Activated T-helper 1 cell treated with anti-CD3 and anti-CD28 coated beads, Interleukin-12 subunit alpha, Interleukin-12 subunit beta, Interleukin-2, Interleukin-4 antibody, amounts not matched to agents 30 ng/mL and 10 ng/mL and 1 ng/mL, durations not matched to agents 14 hours and 24 hours and 36 hours (primary cell): ENCODE measurements at regions not wholly inside any gene's neighbourhood (a gene's known extent, or its start where the extent isn't known, plus 50 kb on each side); places are given as distances from the start of the nearest gene placed in this dataset.
"Not testable (repeated sequence)": the region's sequence is repeated elsewhere in the genome, so short reads cannot be mapped to it uniquely, and the experiment has no call there.

Experiments
- DNase-seq: peaks from one replicate; pipeline ENCODE4 v3.0.0; 2021; ENCODE audit warnings: low spot score
- H3K27ac Mint-ChIP-seq: one replicate; pipeline ENCODE4 v1.8.0; 2021; ENCODE audit warnings: mild to moderate bottlenecking, mixed read lengths
- H3K27me3 Mint-ChIP-seq: one replicate; pipeline ENCODE4 v1.8.0; 2022; ENCODE audit warnings: mild to moderate bottlenecking, moderate library complexity, mixed read lengths; ENCODE audit not compliant: insufficient read depth
- H3K36me3 Mint-ChIP-seq: one replicate; pipeline ENCODE4 v1.8.0; 2021; ENCODE audit warnings: low read depth, mixed read lengths
- H3K4me1 Mint-ChIP-seq: one replicate; pipeline ENCODE4 v1.8.0; 2021; ENCODE audit warnings: low read depth, mixed read lengths
- H3K4me3 Mint-ChIP-seq: one replicate; pipeline ENCODE4 v1.8.0; 2021; ENCODE audit warnings: mild to moderate bottlenecking, moderate library complexity, mixed read lengths
- H3K9me3 Mint-ChIP-seq: one replicate; pipeline ENCODE4 v1.8.0; 2021; ENCODE audit warnings: mixed read lengths
- intact Hi-C: fragments of 100-400 bp; cut with micrococcal nuclease; formaldehyde crosslinking; loops from one replicate; pipeline ENCODE4 v1.15.1; 2024

DNA sequence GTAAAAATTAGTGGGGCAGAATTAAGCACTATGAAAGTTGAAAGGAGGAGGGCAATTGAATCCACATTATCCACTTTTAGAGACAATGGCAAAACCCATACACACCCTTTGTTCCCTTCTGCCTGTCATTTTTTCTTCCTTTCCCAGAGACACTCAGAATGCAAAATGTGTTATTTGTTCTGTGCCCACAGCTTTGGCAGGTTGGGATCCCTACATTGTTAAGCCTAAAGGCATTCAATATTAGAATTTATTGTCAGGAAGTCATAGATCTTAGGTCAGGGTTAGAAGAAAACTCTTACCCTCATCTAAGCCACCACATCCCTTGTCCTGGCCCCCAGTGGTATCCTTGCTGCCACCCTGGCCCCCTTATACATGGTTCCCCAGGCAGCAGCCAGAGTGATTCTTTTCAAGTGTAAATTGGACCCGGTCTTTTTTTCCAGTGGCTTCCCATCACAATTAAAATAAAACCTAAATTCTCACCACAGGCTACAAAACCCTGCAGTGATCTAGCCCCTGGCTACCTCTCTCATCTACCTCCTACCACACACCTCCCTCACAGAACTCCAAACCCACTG is 470.1 kb upstream of the ATP11B start:
- intact Hi-C loops, result no loop called here
- Mint-ChIP-seq H3K4me3 (no peak overlapping the region), H3K36me3 (no peaks in the 10 kb centered on the region), H3K9me3 (peaks cover 14% of the 10 kb centered on the region), H3K27ac (no peak overlapping the region), H3K4me1 (no peaks in the 10 kb centered on the region), H3K27me3 (peaks cover 1% of the 10 kb centered on the region)
- DNase-seq, result no peak

DNA sequence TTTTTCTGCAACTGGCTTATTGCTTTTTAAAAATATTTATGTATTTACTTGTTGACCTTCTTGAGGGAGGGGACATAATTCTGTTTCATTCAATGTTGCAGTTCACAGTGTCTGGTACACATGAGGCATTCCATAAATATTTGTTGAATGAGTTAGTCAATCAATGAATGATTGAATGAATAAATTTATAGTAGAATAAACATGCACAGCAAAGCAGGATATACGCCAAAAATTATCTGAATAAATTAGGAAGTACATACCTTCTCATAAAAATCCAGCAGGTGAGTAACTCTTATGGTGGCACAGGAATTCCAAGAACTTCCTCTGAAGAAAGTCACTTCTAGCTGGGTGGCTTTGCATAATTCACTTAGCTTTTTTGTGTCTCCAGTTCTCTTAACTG is 469.4 kb upstream of the ATP11B start:
- Mint-ChIP-seq H3K36me3 (no peaks in the 10 kb centered on the region), H3K27ac (no peak overlapping the region), H3K27me3 (no peaks in the 10 kb centered on the region), H3K4me3 (no peak overlapping the region), H3K9me3 (peaks cover 14% of the 10 kb centered on the region), H3K4me1 (no peaks in the 10 kb centered on the region)
- no peak for DNase-seq
- intact Hi-C loops, result no loop called here

DNA sequence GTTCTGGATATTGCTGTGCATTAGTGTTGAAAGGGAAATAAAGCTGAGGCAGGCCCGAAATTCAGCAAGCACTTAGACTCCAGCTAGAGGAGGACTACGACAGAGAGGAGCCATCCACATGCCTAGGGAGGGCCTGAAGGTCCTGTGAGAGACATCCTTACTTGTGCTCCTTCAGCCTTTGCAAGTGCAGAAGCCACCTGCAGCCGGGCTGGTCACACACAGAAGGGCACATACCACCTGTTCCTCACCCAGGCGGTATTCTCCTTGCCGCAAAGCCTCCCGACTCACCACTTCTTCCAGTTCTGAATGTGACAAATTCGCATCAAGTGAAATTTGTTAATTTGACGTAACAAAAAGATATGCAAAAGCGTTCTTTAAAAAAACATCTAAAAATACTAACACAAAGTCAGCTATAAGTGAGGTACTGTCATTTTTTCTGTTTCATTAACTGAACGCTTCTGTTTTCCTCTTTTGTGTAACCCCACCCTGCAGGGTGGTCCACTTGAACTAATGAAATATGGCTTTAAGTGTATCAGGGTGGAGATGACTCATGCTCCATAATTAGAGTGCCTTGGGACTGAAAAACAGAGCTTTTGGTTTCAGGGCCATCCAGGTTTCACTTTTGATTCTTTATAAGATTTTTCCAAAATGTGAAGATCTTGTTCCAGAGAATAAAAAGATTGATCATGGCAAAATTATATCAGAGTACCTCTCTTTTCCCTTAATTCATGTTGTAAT is 467.9 kb upstream of the ATP11B start:
- H3K36me3 Mint-ChIP-seq, result no peaks in the 10 kb centered on the region
- H3K4me3 Mint-ChIP-seq, result no peak overlapping the region
- no peak overlapping the region for H3K27ac Mint-ChIP-seq
- no peaks in the 10 kb centered on the region for H3K4me1 Mint-ChIP-seq
- H3K27me3 Mint-ChIP-seq, result no peaks in the 10 kb centered on the region
- intact Hi-C loops, result no loop called here
- no peak for DNase-seq
- peaks cover 1% of the 10 kb centered on the region for H3K9me3 Mint-ChIP-seq

- Mint-ChIP-seq H3K36me3 (no peaks in the 10 kb centered on the region), H3K27ac (no peak overlapping the region), H3K27me3 (no peaks in the 10 kb centered on the region), H3K9me3 (no peaks in the 10 kb centered on the region), H3K4me1 (no peaks in the 10 kb centered on the region), H3K4me3 (no peak overlapping the region)
- intact Hi-C loops, result no loop called here
- DNase-seq, result no peak
Measured at GRCh38 chr3:182327196-182327681, 466.1 kb upstream of the ATP11B start.

- H3K27ac Mint-ChIP-seq, result no peak overlapping the region
- no peaks in the 10 kb centered on the region for H3K4me1 Mint-ChIP-seq
- H3K9me3 Mint-ChIP-seq, result no peaks in the 10 kb centered on the region
- no peaks in the 10 kb centered on the region for H3K27me3 Mint-ChIP-seq
- DNase-seq, result no peak
- H3K4me3 Mint-ChIP-seq, result no peak overlapping the region
- H3K36me3 Mint-ChIP-seq, result no peaks in the 10 kb centered on the region
- intact Hi-C loops, result no loop called here
Measured at GRCh38 chr3:182330646-182331045, 462.7 kb upstream of the ATP11B start.

GRCh38 chr3:182331341-182331740 is 462.0 kb upstream of the ATP11B start:
- Mint-ChIP-seq H3K4me1 (no peaks in the 10 kb centered on the region), H3K27me3 (no peaks in the 10 kb centered on the region), H3K4me3 (no peak overlapping the region), H3K36me3 (no peaks in the 10 kb centered on the region), H3K9me3 (no peaks in the 10 kb centered on the region), H3K27ac (no peak overlapping the region)
- intact Hi-C loops, result no loop called here
- DNase-seq, result no peak

GRCh38 chr3:182342252-182342651 is 451.1 kb upstream of the ATP11B start:
- Mint-ChIP-seq H3K4me1 (no peaks in the 10 kb centered on the region), H3K27me3 (no peaks in the 10 kb centered on the region), H3K4me3 (no peak overlapping the region), H3K9me3 (no peaks in the 10 kb centered on the region), H3K27ac (no peak overlapping the region), H3K36me3 (no peaks in the 10 kb centered on the region)
- intact Hi-C loops, result no loop called here
- no peak for DNase-seq

DNA sequence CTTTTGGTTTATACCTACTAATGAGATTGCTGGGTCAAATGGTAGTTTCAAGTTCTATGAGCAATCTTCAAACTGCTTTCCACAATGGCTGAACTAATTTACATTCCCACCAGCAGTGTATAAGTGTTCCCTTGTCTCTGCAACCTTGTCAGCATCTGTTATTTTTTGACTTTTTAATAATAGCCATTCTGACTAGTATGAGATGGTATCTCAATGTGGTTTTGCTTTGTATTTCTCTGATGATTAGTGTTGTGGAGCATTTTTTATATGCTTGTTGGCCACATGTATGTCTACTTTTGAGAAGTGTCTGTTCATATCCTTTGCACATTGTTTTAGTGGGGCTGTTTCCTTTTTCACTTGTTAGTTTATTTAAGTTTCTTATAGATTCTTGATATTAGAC is 449.3 kb upstream of the ATP11B start:
- intact Hi-C loops, H3K36me3 Mint-ChIP-seq, H3K9me3 Mint-ChIP-seq, DNase-seq, H3K27ac Mint-ChIP-seq, H3K4me3 Mint-ChIP-seq, H3K4me1 Mint-ChIP-seq, H3K27me3 Mint-ChIP-seq: not testable (repeated sequence)

GRCh38 chr3:182349051-182349450 is 444.3 kb upstream of the ATP11B start:
- Mint-ChIP-seq H3K36me3 (no peaks in the 10 kb centered on the region), H3K4me1 (no peaks in the 10 kb centered on the region), H3K27me3 (peaks cover 2% of the 10 kb centered on the region), H3K9me3 (no peaks in the 10 kb centered on the region), H3K27ac (no peak overlapping the region), H3K4me3 (no peak overlapping the region)
- intact Hi-C loops, result no loop called here
- DNase-seq, result no peak

DNA sequence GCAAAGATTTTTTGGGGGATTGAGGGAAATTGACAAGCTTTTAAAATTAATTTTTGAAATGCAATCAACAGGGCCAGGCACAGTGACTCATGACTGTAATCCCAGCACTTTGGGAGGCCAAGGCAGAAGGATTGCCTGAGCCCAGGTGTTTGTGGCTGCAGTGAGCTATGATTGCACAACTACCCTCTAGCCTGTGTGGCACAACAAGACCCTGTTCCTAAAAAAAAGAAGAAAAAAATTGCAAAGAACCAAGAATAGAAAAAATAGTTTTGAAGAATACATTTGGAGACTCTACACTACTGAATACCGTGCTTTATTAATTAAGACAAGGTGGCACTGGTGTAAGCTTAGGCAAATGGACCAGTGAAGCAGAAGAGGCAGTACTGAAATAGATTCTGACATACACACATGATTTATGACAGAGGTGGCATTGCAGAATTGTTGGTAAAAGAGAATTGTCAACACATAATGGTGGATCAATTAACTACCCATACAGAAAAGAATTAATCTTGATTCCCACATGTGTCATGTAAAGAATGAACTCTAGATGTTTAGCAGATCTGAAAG is 443.3 kb upstream of the ATP11B start:
- DNase-seq, result no peak
- no peaks in the 10 kb centered on the region for H3K9me3 Mint-ChIP-seq
- intact Hi-C loops, result no loop called here
- peaks cover 2% of the 10 kb centered on the region for H3K27me3 Mint-ChIP-seq
- H3K4me3 Mint-ChIP-seq, result no peak overlapping the region
- H3K36me3 Mint-ChIP-seq, result no peaks in the 10 kb centered on the region
- no peak overlapping the region for H3K27ac Mint-ChIP-seq
- H3K4me1 Mint-ChIP-seq, result no peaks in the 10 kb centered on the region

GRCh38 chr3:182357928-182358327 is 435.4 kb upstream of the ATP11B start:
- H3K9me3 Mint-ChIP-seq, result no peaks in the 10 kb centered on the region
- no peak overlapping the region for H3K27ac Mint-ChIP-seq

DNA sequence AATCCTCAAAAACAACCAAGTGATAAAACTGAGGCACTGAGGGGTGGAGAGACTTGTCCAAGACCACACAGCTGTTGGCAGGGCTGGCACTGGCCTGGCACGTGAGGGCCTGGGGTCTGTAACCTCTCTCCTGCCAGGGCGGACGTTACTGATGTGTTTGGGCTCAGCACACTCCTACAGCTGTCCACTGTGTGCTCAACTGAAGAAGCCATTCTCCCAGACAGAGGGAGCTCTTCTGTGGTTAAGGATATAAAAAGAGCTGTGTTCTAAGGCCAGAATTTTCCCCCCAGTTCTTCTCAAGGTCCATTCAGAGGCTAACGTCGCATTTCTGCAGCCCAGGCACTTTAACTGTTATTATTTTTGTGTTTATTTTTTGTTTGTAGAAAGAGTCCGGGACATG is 429.0 kb upstream of the ATP11B start:
- intact Hi-C loops, result no loop called here
- Mint-ChIP-seq H3K4me1 (no peaks in the 10 kb centered on the region), H3K27ac (no peak overlapping the region), H3K4me3 (no peak overlapping the region), H3K36me3 (no peaks in the 10 kb centered on the region), H3K9me3 (no peaks in the 10 kb centered on the region), H3K27me3 (no peaks in the 10 kb centered on the region)
- DNase-seq, result no peak

More at GRCh38 chr3:182357928-182358327, 435.4 kb upstream of the ATP11B start:
- intact Hi-C loops, result no loop called here
- Mint-ChIP-seq H3K4me3 (no peak overlapping the region), H3K4me1 (no peaks in the 10 kb centered on the region), H3K27me3 (peaks cover 2% of the 10 kb centered on the region), H3K36me3 (no peaks in the 10 kb centered on the region)
- no peak for DNase-seq

- Mint-ChIP-seq H3K9me3 (no peaks in the 10 kb centered on the region), H3K27ac (no peak overlapping the region), H3K27me3 (no peaks in the 10 kb centered on the region), H3K4me1 (no peaks in the 10 kb centered on the region), H3K36me3 (no peaks in the 10 kb centered on the region), H3K4me3 (no peak overlapping the region)
- intact Hi-C loops, result no loop called here
- no peak for DNase-seq
Measured at GRCh38 chr3:182364723-182365650, 428.3 kb upstream of the ATP11B start.
